ENCODE measurements at regions not wholly inside any gene's neighbourhood (a gene's known extent, or its start where the extent isn't known, plus 50 kb on each side); places are given as distances from the start of the nearest gene placed in this dataset.
A peak's percentile ranks its signal among the peaks of the same experiment; 100 is the strongest.
"Not testable (repeated sequence)": the region's sequence is repeated elsewhere in the genome, so short reads cannot be mapped to it uniquely, and the experiment has no call there.

GRCh38 chr4:8972635-8973034, 101.0 kb upstream of the HMX1 start:
- not testable (repeated sequence) for DNase-seq (ENCODE audit: low spot score)

- not testable (repeated sequence) for DNase-seq (ENCODE audit: low spot score)
Observed at GRCh38 chr4:8965896-8966295, 94.3 kb upstream of the HMX1 start.

DNA sequence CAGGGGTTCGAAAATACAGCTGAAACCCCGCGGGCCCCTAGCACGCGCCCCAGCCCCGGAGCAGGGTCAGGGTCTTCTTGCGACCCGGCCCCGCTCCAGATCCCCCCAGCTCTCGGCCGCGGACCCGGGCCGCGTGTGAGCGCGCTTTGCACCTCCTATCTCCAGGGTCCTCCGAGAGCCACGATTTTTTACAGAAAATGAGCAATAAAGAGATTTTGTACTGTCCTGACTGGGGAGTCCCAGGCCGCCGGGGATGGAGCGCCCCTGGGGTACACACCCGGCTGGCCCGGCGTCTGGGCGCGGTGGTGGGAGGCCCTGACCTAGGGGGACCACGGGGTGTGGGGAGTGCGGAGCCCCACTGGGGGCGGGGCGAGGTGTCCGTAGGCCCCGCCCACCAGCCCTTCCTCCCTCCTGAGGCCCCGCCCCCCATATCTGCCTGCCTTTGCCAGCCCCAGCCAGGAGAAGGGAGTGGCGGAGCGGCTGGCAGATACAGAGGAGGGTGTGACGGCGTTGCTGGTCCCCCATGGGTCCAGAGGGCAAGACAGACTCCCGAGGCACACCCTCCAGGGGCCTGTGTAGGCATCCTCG, 92.7 kb upstream of the HMX1 start:
- not testable (repeated sequence) for DNase-seq (ENCODE audit: low spot score)

GRCh38 chr4:8963533-8963932, 91.9 kb upstream of the HMX1 start:
- not testable (repeated sequence) for DNase-seq (ENCODE audit: low spot score)

GRCh38 chr4:8961343-8961742, 89.7 kb upstream of the HMX1 start:
- peak; percentile 73 for DNase-seq (ENCODE audit: low spot score)

- not testable (repeated sequence) for DNase-seq (ENCODE audit: low spot score)
Observed at GRCh38 chr4:8959471-8959870, 87.8 kb upstream of the HMX1 start.

DNA sequence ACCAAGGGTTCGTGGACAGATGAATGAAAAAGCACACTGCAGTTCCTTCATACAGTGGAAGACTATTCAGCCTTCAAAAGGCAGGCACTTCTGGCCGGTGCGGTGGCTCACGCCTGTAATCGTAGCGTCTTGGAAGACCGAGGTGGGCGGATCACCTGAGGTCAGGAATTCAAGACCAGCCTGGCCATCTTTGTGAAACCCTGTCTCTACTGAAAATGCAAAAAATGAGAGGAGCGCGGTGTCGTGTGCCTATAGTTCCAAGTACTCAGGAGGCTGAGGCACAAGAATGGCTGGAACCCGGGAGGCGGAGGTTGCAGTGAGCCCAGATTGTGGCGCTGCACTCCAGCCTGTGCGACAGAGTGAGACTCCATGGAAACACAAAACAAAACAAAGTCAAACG, 82.4 kb upstream of the HMX1 start:
- DNase-seq (ENCODE audit: low spot score), result not testable (repeated sequence)

GRCh38 chr4:8952791-8953190, 81.2 kb upstream of the HMX1 start:
- DNase-seq (ENCODE audit: low spot score), result not testable (repeated sequence)

DNA sequence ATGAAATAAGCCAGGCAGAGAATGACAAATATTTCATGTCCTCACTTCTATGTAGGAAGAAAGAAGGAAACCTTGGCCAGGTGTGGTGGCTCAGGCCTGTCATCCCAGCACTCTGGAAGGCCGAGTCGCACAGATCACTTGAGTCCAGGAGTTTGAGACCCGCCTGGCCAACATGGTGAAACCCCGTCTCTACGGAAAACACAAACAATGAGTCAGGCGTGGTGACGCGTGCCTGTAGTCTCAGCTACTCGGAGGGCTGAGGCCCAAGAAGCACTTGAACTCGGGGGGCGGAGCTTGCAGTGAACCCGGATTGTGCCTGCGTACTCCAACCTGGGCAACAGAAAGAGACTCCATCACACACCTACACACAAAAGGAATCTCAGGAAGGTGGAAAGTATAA, 80.5 kb upstream of the HMX1 start:
- DNase-seq (ENCODE audit: low spot score), result not testable (repeated sequence)

DNA sequence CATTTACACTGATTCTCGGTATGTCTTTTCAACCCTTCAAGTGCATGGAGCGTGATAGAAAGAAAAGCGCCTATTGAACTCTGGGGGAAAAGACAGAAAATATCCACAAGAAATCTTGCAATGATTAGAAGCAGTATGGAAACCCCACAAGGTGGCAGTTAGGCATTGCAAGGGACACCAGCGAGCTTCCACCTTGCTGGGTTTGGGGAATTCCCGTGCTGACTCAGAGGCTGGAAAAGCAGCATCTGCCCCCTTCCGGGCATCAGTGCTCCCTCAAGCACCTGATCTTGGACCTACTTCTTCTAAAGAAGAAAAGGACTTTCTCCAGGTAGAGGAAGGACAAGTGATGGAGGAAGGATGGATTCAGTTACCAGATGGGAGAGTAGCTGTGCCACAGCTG, 73.9 kb upstream of the HMX1 start:
- DNase-seq (ENCODE audit: low spot score), result not testable (repeated sequence)

DNA sequence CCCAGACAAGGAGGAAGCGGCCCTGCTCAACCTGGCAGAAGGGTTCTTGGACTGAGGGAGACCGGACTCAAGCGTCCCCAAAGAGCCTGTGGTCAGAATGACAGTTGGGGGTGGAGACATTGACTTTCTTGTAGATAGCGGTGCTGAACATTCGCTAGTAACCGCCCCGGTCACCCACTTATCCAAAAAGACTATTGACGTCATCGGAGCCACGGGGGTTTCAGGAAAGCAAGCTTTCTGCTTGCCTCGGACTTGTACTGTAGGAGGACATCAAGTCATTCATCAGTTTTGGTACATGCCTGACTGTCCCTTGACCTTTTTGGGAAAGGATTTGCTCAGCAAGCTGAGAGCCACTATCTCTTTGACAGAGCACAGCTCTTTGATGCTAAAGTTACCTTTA, 71.7 kb upstream of the HMX1 start:
- not testable (repeated sequence) for DNase-seq (ENCODE audit: low spot score)

DNA sequence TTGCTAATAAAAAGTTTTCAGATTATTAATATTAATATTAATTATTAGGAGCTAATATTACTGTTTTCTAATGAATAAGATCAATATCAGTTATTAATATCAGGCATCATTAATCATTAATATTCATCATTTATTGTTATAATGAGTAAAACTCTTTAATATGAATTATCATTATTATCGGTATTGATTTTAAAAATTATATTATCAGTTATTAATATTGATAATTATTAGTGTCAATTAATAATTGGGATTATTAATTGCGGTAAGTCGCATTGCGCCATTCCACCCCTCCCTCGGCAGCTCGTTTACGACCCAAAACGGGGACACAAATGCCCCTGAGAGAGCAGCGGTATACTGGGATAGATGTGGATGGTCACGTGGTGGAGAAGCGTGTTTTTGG, 70.4 kb upstream of the HMX1 start:
- DNase-seq (ENCODE audit: low spot score), result not testable (repeated sequence)

- not testable (repeated sequence) for DNase-seq (ENCODE audit: low spot score)
Observed at GRCh38 chr4:8941492-8941805, 69.8 kb upstream of the HMX1 start.

DNA sequence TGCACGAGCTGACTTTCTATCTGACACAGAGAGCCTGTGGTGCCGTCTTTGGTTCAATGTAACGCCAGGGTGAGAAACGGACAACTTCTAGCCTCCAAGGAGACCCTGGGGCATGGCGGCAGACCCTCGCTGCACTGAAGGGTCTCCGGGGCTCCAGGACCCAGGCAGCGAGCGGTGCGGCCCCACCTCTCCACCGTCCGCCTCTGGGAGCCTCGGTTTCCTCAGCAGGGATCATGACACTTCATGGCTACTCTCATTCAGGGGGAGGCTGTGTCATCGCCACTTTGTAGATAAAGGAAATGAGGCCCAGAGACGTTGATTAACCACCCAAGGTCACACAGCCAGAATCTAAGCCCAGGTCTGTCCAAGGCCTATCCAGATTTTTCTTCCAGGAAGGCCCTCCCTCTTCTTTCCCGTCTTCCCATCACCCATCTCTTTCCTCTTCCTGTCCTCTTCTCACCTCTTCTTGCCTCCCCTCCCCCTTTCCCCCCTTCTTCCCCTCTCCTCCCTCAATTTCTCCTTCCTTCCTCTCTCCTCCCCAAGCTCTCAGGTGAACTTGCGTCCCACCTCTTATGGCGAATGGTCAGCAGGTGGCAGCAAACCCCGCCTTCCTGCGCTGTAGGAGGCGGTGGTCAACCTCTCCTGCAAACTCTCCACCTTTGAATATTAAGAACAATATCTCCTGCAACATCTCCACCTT, 69.3 kb upstream of the HMX1 start:
- DNase-seq (ENCODE audit: low spot score), result peak; percentile 27

GRCh38 chr4:8939840-8940742, 68.5 kb upstream of the HMX1 start:
- DNase-seq (ENCODE audit: low spot score), result no peak

- no peak for DNase-seq (ENCODE audit: low spot score)
Observed at GRCh38 chr4:8939160-8939839, 67.7 kb upstream of the HMX1 start.

GRCh38 chr4:8938623-8939022, 67.0 kb upstream of the HMX1 start:
- no peak for DNase-seq (ENCODE audit: low spot score)

DNA sequence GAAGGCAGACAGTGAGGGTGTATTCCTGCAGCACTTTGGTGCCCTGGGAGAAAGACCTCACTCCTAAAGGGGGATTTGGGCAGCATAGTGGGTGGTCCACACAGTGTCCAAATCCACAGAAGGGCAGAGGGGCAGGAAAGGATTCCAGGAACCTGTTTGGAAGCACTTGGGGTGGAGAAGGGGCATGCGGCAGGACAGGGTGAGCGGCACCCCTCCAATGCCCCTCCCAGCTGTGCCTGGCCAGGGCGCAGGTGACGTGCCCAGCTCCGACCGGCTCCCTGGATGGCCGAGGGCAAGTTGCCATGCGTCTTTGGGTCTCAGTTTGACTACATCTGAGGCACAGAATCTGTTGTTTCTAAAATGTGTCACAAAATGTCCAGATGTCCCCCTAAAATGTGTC, 66.5 kb upstream of the HMX1 start:
- DNase-seq (ENCODE audit: low spot score), result no peak

GRCh38 chr4:8932884-8933283, 61.2 kb upstream of the HMX1 start:
- no peak for DNase-seq (ENCODE audit: low spot score)

- DNase-seq (ENCODE audit: low spot score), result no peak
Observed at GRCh38 chr4:8928074-8928473, 56.4 kb upstream of the HMX1 start.

- no peak for DNase-seq (ENCODE audit: low spot score)
Observed at GRCh38 chr4:8922481-8922880, 50.8 kb upstream of the HMX1 start.

- no peak for DNase-seq (ENCODE audit: low spot score)
Observed at GRCh38 chr4:8921465-8921864, 49.8 kb upstream of the HMX1 start.
